ENCODE measurements at regions not wholly inside any gene's neighbourhood (a gene's known extent, or its start where the extent isn't known, plus 50 kb on each side); places are given as distances from the start of the nearest gene placed in this dataset.

DNA sequence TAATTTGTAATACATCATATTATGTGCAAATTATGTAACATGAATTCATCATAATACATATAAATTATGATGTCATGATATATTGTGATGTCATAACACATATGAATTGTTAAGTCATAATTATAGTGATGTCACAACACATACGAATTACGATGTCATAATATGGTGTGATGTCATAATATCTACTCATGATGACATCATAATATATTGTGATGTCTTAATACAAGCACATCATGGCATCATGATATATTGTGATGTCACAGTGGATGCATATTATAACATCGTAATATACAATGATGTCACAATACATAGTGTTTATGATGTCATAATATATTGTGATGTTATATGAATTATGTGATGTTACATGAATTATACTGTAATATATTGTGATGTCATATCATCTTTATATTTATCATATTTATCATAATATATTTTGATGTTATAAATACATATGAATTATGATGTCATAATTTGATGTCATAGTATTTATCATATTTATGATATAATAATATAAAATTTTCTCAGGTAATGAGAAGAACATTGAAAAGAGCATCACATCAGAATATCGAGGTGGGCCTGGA lies 1793.0 kb downstream of the TP53TG3F start:
- in situ Hi-C loops (cut with HindIII; ENCODE audit: low sequenced_read_pairs): no loop called here

DNA sequence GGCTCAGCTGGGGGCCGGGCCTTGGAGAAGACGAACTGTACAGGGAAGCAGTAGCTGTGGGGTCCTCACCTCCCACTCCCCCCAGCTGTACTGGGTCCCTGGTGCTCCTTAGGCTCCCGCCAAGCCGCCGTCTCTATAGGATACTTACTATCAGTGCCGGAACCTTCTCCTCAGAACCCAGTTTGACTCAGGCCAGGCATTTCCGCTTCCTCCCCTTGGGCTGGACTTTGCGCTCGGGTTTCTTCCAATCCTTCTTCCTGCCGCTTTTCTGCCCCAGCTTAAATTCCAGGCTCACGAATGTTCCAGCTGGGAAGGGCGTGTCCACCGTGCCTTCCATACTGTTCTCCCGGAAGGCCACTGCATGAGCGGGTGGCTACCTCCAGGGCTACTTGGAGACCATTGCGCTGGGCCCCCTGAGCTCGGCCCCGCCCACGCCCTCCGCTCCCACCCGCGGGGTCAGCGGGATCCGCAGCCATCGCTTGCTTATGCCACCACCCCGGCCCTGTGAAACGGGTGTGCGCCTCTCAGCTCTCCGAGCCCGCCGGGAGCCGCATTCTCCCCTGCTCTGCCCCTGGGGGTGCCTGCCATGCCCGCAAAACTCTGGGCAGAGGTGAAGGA lies 1795.9 kb downstream of the TP53TG3F start:
- in situ Hi-C loops (cut with HindIII; ENCODE audit: low sequenced_read_pairs): no loop called here

DNA sequence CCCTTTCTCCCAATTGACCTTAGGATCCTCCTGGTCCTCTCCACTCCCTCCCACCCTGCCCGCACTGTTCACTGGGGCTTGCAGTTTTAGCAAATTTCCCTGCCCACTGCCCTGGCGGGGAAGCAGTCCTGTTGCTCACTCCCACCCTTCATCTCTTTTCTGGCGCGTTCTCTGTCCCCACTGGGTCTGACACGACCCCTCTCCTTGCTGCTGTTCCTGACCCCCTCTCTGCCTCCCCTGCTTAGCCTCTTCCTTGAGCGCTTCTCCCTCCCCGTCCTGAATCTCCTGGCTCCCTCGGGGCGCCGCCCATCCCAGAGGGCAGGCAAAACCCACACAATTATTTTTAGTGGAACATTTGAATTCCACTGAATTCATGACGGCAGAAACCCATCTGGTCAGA lies 1796.4 kb downstream of the TP53TG3F start:
- in situ Hi-C loops (cut with HindIII; ENCODE audit: low sequenced_read_pairs): no loop called here

DNA sequence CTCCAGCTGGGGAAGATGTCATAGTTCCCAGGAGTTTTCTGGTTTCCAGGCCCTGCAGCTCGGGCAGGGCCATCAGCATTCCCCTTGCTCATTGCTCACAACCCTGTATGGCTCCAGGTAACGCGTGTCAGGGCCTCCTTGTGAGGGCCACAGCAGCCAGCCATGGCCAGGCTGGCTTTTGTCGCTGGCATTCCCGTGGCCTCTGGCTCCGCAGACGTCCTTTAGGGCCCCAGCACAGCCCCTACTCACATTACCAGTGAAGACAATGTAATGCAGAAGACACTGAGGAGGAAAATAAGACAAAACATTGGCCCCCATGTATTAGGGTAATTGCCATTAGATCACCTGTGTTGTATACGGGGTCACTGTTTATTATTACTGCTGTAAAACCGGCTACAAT lies 1799.0 kb downstream of the TP53TG3F start:
- in situ Hi-C loops (cut with HindIII; ENCODE audit: low sequenced_read_pairs): no loop called here

DNA sequence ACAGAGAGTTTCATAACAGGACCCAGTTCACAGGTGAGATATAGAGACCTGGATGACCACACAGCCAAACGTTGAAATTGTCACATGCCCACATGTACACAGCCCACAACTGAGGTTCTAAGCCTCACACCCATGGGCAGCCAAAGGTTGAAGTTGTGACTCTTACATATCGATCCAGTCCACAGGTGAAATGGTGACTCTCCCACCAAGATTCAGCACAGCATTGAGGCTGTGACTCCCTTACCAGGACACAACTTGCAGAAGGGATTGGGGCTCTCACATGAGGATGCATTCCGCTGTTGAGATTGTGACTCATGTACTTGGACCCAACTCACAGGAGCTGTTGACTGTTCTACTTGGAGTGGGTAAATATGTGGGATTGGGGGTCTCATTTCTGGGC lies 1836.4 kb downstream of the TP53TG3F start:
- in situ Hi-C loops (cut with HindIII; ENCODE audit: low sequenced_read_pairs): no loop called here

DNA sequence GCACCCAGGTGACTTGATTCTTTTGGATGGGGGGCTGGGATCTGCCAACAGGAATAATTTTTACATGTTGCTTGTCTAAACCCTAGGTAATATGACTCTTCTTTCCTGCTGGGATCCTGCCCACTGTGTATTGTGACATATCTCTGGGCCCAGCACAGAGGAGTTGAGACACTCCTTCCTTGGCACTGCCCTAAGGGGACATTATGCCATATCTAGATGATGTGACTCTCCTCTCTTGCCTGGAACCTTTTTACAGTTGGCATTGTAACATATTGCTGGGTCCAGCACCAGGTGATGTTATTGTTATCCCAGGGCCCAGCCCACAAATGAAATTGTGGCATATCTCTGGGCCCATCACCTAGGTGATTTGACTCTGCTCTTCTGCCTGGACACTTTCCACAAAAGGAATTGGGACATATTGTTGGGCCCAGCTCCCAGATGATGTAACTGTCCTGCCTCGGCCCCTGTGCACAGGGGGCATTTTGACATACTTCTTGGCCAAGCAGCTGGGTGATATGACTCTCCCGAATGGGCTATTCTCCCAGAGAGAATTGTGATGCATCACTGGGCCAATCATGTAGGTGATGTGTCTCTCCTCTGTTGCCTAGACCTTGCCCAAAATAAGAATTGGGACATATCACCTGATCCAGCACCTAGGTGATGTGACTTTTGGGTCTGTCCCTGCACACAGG lies 1837.7 kb downstream of the TP53TG3F start:
- in situ Hi-C loops (cut with HindIII; ENCODE audit: low sequenced_read_pairs): no loop called here

DNA sequence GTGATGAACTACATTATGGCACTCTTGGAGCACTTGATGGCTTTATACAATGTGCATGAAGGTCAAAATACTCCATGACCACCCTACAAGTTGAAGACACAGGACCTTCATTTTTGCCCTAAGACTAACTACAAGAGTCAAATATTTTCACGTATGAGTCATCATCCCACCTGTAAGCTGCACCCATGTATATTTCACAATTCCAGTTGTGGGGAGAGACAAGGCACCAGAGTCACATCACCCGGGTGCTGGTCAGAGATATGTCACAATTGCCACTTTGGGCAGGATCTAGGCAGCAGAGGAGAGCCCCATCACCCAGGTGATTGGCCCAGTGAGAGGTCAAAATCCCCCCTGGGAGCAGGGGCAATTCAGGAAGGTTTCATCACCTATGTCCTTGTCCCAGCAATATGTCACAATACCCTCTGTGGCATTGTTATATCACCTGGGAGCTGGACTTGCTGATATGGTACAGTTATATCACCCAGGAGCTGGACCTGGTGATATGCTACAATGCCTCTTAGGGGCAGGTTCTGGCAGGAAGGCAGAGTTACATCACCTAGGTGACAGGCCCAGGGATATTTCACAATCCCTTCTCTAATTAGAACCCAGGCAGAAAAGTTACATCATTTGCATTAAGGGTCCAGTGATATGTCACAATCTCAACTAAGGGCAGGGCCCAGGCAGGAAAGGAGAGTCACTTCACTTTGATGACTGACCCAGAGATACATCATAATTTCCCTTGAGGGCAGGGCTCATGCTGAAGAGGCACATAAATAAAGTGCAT lies 1839.2 kb downstream of the TP53TG3F start:
- in situ Hi-C loops (cut with HindIII; ENCODE audit: low sequenced_read_pairs): no loop called here

DNA sequence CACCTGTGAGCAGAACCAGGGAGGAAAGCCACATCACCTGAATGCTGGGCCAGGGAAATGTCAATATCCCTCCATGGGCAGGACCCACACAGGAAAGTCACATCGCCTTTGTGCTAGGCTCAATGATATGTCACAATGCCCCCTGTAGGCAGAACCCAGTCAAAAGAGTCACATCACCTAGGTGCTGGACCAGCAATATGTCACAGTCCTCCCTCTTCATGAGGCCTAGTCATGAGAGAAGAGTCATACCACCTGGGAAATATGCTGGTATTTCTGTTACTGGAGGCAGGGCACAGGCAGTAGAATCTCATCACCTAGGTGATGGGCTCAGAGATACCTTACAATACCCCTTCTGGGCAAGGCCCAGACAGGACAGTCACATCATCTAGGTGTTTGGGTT lies 1843.4 kb downstream of the TP53TG3F start:
- in situ Hi-C loops (cut with HindIII; ENCODE audit: low sequenced_read_pairs): loop anchor here (10.0 kb wide), 1 partner anchor 102 kb away; no protein-coding TSS in a partner anchor

DNA sequence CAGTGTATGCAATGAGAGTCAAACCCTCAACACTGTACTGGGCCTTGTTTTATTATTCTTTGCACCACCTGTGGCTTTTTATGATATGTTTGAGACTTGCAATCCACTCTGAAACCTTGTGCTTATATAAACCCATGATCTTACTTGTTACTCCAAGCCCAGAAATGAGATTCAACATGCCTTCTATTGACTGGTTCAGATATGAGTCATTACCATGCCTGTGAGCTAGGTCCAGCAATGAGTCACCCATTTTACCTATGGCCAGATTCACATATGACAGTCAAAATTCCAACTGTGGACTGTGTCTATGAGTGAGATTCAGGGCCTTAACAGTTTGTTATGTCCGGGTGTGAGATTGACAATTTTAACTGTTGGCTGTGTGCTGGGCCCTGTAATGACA lies 1846.1 kb downstream of the TP53TG3F start:
- in situ Hi-C loops (cut with HindIII; ENCODE audit: low sequenced_read_pairs): loop anchor here (10.0 kb wide), 1 partner anchor 99 kb away; no protein-coding TSS in a partner anchor

DNA sequence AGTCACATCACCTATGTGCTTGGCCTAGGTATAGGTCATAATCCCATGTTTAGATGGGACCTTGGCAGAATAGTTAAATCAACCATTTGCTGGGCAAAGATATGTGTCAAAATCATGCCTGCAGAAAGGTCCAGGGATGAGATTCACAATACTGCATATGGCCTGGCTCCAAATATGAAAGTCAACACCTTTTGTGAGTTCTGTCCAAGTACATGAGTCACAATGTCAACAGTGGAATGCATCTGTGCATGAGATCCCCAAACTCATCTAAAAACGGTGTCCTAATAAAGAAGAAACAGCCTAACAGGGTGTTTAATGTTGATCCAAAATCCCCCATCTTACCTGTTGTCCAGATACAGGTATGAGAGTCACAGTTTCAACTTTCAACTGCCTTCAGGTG lies 1847.5 kb downstream of the TP53TG3F start:
- in situ Hi-C loops (cut with HindIII; ENCODE audit: low sequenced_read_pairs): loop anchor here (10.0 kb wide), 1 partner anchor 98 kb away; no protein-coding TSS in a partner anchor

DNA sequence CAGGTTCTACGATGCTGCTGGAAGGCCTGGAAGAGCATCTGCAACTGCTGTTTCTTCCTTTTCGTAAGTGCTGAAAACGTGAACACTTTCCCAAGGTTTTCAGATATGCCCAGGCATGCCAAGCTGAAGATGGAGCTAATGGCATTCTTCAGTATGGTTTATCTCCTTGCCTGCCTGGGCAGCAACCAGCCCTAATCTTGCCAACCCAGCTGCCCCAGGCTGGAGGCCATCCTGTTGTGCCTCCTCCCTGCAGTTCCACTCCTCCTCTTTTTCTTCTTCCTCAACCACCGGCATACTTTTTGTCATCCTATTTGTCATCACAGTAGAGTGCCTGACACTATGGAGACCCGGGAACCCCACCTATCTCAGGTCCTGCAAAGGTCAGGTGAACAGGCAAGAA lies 1849.3 kb downstream of the TP53TG3F start:
- in situ Hi-C loops (cut with HindIII; ENCODE audit: low sequenced_read_pairs): loop anchor here (10.0 kb wide), 1 partner anchor 96 kb away; no protein-coding TSS in a partner anchor

DNA sequence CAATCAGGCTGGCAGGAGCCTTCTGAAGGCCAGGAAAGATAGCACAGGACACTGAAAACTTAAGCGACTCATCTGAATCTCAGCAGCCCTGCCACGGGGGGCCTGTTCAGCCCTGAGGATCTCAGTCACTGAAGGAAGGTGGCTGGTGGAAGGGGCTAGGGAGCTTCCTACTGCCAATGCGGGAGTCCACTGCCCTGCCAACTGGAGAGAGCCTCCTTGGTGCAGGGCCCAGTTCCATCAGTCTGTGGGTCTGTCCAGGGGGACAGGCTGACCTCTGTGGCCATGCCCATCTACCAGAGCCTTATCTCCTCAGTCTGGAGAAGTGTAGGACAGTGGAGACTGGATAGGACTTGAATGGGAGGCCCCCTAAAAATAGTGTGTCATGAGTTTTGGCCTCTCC lies 1851.6 kb downstream of the TP53TG3F start:
- in situ Hi-C loops (cut with HindIII; ENCODE audit: low sequenced_read_pairs): no loop called here

DNA sequence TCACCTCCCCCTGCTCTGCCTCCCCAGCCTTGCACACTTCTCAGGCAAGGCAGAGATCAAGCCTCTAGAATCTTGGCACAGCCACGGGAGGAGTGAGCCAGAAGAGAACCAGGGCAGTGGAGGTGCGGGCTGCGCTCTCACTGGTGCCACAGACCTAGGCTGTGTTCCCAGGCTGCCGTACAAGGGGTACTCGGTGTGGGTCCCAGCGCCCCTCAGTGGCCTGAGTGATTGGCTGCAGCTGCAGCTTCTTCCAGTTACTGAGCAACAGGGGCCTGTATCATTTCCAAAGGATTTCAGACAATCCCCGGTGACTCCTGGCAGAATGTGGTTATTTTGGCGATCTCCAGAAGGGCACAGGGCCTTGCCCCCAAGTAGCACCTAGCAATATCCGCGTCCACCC lies 1852.1 kb downstream of the TP53TG3F start:
- in situ Hi-C loops (cut with HindIII; ENCODE audit: low sequenced_read_pairs): no loop called here

DNA sequence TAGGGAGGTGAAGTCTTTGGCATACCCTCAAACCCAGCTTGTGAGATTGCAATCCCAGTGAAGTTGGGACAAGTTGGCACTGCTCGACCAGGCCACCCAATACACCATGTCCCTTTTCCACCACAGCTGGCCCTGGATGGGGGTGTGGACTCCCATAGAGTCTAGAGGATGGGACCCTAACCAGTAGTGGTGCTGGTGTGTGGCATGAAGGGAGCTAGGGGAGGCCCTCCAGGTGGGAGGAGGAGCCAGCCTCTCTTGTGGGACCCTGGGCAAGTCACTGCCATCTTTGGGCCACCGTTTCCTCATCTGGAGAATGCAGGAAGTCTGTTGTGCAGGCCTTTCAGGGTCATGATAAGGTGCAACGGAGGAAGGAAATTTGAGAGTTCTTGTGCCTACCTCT lies 1854.9 kb downstream of the TP53TG3F start:
- in situ Hi-C loops (cut with HindIII; ENCODE audit: low sequenced_read_pairs): no loop called here

DNA sequence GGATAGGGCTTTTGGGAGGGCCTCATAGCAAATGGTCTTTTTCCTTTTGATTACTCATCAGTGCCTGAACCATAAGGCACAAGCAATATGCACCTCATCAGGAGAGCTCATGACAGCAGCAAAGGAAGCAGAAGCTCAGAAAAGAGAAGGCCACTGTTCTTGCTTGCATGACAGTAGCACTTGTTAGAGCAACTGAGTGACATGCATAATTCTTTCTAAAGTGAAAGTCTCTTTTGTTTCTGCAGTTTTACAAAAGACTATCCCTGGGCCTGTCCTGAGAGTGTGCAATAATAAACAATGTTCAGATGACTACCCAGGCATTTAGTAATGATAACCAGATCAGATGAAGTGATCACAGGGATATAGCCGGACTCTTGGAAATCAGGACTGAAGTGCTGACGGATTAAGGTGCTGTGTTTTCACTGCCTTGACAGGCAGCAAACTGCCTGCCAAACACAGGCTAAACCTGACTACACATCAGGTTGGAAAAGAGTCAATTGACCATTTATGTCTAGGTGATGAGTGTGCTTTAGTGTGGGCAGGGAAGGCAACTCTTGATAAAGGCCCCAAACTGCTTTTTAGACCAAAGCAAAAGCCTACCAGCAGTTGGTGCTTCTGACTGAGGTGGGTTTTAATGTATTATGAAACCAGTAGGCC lies 1860.3 kb downstream of the TP53TG3F start:
- in situ Hi-C loops (cut with HindIII; ENCODE audit: low sequenced_read_pairs): no loop called here

DNA sequence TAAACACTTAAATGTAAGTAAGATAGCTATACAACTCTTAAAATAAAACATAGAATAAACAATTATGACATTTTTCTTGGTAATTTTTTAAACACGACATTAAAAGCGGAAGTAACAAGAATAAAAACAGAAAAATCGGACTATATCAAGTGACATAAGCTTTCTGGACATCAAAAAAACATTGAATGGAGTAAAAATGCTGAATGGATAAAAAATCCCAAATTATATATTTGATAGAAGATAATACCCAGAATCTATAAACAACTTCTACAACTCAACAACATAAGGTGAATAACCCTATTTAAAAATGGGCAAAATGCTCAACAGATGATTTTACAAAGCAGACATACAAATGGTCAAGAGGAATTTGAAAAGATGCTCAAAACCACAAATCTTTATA lies 1866.5 kb downstream of the TP53TG3F start:
- in situ Hi-C loops (cut with HindIII; ENCODE audit: low sequenced_read_pairs): loop anchor here (25.0 kb wide), 1 partner anchor 186 kb away; no protein-coding TSS in a partner anchor

DNA sequence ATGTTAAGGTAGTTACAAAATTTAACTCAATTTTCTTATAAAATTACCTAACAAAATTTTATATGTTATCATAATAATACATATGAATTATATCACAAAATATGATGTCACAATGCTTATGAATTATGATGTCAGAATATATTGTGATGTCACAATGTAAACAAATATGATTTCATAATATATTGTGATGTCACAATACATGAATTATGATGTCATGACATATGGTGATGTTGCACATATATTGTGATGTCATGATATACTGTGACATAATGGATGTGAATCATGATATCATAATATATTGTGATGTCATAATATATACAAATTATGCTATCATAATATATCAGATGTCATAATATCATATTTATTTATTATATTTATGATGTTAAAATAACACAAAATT lies 1879.9 kb downstream of the TP53TG3F start:
- in situ Hi-C loops (cut with HindIII; ENCODE audit: low sequenced_read_pairs): loop anchor here (25.0 kb wide), 1 partner anchor 173 kb away; no protein-coding TSS in a partner anchor

DNA sequence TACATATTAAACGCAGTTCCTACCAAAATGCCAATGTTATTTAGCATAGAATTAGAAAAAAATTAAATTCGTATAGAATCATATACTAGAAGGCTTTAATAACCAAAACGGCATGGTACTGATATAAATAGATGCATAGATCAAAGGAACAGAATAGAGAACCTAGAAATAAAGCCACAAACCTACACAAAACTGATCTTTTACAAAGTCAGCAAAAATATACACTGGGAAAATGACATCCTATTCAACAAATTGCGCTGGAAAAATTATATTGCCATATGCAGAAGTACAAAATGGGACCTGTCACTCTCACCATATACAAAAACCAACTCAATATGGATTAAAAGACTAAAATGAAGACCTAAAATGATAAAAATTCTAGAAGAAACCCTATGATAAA lies 1882.6 kb downstream of the TP53TG3F start:
- in situ Hi-C loops (cut with HindIII; ENCODE audit: low sequenced_read_pairs): loop anchor here (25.0 kb wide), 1 partner anchor 170 kb away; no protein-coding TSS in a partner anchor

DNA sequence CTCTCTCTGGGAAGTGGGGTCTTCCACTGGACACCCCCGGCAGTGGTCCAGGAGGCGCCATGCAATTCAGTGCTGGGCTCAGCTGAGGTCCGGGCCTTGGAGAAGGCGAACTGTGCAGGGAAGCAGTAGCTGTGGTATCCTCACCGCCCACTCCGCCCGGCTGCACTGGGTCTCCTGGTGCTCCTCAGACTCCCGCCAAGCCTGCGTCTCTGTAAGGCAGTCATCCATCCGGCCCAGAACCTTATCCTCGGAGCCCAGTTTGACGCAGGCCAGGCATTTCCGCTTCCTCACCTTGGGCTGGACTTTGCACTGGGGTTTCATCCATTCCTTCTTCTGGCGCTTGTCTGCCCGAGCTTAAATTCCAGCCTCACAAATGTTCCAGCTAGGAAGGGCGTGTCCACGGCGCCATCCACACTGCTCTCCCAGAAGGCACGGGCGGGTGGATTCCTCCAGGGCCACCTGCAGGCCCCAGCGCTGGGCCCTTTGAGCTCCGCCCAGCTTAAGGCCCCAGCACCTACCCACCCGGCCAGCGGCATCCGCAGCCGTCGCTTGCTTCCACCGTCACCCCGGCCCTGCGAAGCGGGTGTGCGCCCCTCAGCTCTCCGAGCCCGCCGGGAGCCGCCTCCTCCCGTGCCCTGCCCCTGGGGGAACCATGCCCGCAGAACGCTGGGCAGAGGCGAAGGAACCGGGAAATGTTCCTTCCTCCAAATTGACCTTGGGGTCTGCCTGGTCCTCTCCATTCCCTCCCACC lies 1884.8 kb downstream of the TP53TG3F start:
- in situ Hi-C loops (cut with HindIII; ENCODE audit: low sequenced_read_pairs): loop anchor here (25.0 kb wide), 1 partner anchor 168 kb away; no protein-coding TSS in a partner anchor

DNA sequence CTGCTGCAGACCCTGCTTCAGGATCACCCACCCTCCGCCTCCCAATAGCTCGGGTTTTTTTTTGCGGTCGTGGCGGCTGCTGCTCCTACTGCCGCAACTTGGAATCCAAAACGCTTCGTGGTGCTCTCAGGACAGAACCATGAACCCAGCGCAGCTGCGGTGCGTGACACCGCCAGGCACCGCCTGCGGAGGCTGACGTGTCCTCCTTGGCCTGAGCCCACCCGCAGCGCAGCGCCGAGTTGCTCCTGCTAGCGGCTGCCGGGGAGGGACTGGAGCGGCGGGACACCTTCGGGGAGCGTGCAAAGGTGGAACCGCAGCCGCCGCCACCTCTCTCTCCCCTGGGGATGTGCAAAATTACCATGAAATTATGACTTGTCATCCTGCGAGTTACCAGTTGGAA lies 1893.0 kb downstream of the TP53TG3F start:
- in situ Hi-C loops (cut with HindIII; ENCODE audit: low sequenced_read_pairs): no loop called here

All from DLD1 (cell line).